ENCODE measurements at regions not wholly inside any gene's neighbourhood (a gene's known extent, or its start where the extent isn't known, plus 50 kb on each side); places are given as distances from the start of the nearest gene placed in this dataset.

GRCh38 chr1:176285996-176286395, 78.9 kb upstream of the COP1 start:
- TF ChIP-seq EZH2phosphoT487 (IDR thresholded peaks at IDR 0.05; ENCODE audit: low read depth, severe bottlenecking, unreplicated experiment) (no peak), CTCF (IDR thresholded peaks at IDR 0.05; ENCODE audit: poor library complexity) (no peak)

All from hepatocyte (in vitro differentiated cells).